ENCODE measurements at regions not wholly inside any gene's neighbourhood (a gene's known extent, or its start where the extent isn't known, plus 50 kb on each side); places are given as distances from the start of the nearest gene placed in this dataset.

DNA sequence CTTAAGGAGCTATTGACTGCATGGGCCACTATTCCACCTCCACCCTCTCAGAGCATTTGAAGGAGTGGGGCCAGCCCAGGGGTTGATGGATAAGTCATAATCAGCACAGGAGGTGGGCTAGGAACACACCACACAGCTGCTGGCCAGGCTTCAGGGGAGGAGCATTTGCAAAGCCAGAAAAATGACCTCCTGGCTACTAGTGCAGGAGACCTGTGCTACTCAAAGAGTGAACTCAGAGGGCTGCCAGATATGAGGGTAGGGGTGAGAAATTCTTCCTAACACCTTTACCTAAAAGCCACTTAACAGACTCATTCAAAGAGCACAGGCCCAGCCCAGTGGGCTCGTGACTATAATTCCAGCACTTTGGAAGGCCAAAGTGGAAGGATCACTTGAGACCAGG is 210.8 kb downstream of the TBXT start:
- TF ChIP-seq CTCF (IDR thresholded peaks at IDR 0.05; ENCODE audit: low read depth, low read length) = no peak

DNA sequence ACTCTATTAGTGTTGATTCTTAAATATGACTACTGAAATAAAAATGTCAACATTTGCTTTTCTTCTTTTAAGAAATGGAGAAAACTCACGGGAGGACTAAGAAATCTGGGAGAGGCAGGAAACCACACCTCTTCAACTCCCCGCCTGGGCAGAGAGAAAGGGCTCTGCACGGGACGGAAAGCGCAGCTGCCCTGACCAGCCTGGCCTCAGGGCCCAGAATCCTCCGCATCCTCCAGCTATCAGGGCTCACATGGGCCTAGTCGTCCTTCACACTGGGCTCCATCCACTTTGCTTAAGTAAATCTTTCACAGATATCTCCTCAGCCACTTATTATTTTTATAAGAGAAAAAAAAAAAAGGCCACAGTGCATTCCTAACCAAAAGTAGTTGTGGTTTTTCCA is 215.1 kb downstream of the TBXT start:
- no peak for DNase-seq (ENCODE audit: extremely low read depth, low read depth)
- TF ChIP-seq CTCF (IDR thresholded peaks at IDR 0.05; ENCODE audit: low read depth, low read length) = no peak

More for the DNA sequence above, 210.8 kb downstream of the TBXT start:
- DNase-seq (ENCODE audit: extremely low read depth, low read depth) = no peak

- TF ChIP-seq CTCF (IDR thresholded peaks at IDR 0.05; ENCODE audit: low read depth, low read length) = no peak
- no peak for DNase-seq (ENCODE audit: extremely low read depth, low read depth)
Measured at GRCh38 chr6:165950316-165950715, 217.3 kb downstream of the TBXT start.

DNA sequence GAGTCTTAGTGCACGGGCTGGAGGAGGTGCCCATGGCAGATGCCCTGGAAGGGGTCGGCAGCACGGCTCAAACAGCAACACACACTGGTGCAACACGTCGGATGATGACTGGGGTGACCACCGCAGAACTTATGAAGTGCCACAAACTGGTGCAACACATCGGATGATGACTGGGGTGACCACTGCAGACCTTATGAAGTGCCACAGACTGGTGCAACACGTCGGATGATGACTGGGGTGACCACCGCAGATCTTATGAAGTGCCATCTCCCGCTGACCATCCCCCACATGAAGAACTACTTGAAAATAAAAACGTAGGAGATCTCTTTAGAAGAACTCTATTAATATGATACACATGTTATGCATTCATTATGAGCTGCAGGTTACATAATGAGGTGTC is 218.3 kb downstream of the TBXT start:
- DNase-seq (ENCODE audit: extremely low read depth, low read depth) = no peak
- TF ChIP-seq CTCF (IDR thresholded peaks at IDR 0.05; ENCODE audit: low read depth, low read length) = no peak

GRCh38 chr6:165944002-165944466 is 223.6 kb downstream of the TBXT start:
- TF ChIP-seq CTCF (IDR thresholded peaks at IDR 0.05; ENCODE audit: low read depth, low read length) = no peak
- no peak for DNase-seq (ENCODE audit: extremely low read depth, low read depth)

DNA sequence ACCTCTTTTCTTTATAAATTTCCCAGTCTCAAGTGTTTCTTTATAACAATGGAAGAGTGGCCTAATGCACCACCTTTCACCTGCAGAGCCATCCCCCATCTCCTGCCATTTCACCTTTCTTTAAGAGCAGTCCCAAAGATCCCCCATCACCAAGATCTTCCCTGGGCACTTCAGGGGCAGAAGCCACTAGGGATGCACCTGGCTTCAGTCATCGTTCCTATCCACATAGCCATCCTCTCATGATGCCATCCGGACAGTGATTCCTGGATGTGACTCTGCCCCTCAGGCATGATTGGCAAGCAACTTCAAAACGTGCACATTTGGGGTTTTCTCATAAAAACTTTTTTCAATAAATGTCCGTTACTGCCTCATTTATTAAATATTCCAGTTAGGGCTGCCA is 225.9 kb downstream of the TBXT start:
- TF ChIP-seq CTCF (IDR thresholded peaks at IDR 0.05; ENCODE audit: low read depth, low read length) = no peak
- no peak for DNase-seq (ENCODE audit: extremely low read depth, low read depth)

DNA sequence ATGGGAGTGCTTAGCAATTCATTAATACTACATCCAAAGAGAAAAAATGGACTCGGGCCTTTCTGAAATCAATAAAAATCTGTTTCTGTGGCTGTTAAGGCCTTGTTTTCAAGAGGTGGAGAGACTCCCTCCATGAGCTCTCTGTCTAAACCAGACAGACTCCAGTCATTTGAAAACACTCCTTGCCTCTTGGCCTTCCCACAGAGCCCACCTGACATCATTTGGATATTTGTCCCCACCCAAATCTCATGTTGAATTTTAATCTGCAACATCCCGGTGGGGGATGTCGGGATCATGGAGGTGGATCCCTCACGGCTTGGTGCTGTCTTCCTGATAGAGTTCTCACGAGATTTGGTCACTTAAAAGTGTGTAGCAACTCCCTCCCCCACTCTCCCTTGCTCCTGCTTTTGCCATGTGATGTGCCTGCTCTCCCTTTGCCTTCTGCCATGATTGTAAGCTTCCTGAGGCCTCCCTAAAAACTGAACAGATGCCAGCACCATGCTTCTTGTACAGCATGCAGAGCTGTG is 226.3 kb downstream of the TBXT start:
- no peak for DNase-seq (ENCODE audit: extremely low read depth, low read depth)

More for the DNA sequence above, 226.3 kb downstream of the TBXT start:
- no peak for TF ChIP-seq CTCF (IDR thresholded peaks at IDR 0.05; ENCODE audit: low read depth, low read length)
